OCI-LY3 (cell line): ENCODE measurements at regions not wholly inside any gene's neighbourhood (a gene's known extent, or its start where the extent isn't known, plus 50 kb on each side); places are given as distances from the start of the nearest gene placed in this dataset.

Experiments used
- H2AFZ ChIP-seq: fragments of 200-600, 300-600 bp; shearing (Covaris generic); 2 replicates; pipeline ENCODE4 v1.6.0; 2014; ENCODE audit warnings: antibody characterized with exemption, low read depth, low read length
- H3K27ac ChIP-seq: fragments of 200-600, 300-600 bp; sonication (generic); 2 replicates; pipeline ENCODE4 v1.5.1; 2014; ENCODE audit warnings: mild to moderate bottlenecking, low read length, moderate library complexity, mixed read lengths
- H3K27me3 ChIP-seq: fragments of 200-600, 300-600 bp; sonication (generic); 2 replicates; pipeline ENCODE4 v1.6.1; 2014; ENCODE audit warnings: low read depth, low read length, mixed read lengths
- H3K36me3 ChIP-seq: fragments of 200-600, 300-600 bp; sonication (generic); replicated peaks from 2 replicates; pipeline ENCODE3; 2014; ENCODE audit warnings: low read depth, low read length, mixed read lengths
- H3K4me1 ChIP-seq: fragments of 300-600, 200-600 bp; sonication (generic); 2 replicates; pipeline ENCODE4 v1.6.1; 2014; ENCODE audit warnings: low read length, mixed read lengths
- H3K4me2 ChIP-seq: fragments of 200-600, 300-600 bp; sonication (generic); 2 replicates; pipeline ENCODE4 v1.6.1; 2014; ENCODE audit warnings: low read length, mixed read lengths
- H3K4me3 ChIP-seq: fragments of 300-600, 200-600 bp; sonication (generic); 2 replicates; pipeline ENCODE4 v1.5.1; 2014; ENCODE audit warnings: antibody characterized with exemption, mild to moderate bottlenecking, low read length, moderate library complexity
- H3K79me2 ChIP-seq: fragments of 300-600, 200-600 bp; shearing (Covaris generic); 2 replicates; pipeline ENCODE4 v1.6.1; 2014; ENCODE audit warnings: mild to moderate bottlenecking, low read length, mixed read lengths
- H3K9ac ChIP-seq: fragments of 300-600, 200-600 bp; shearing (Covaris generic); 2 replicates; pipeline ENCODE4 v1.6.0; 2014; ENCODE audit warnings: mild to moderate bottlenecking, low read length, moderate library complexity
- H3K9me3 ChIP-seq: fragments of 200-600, 300-600 bp; shearing (Covaris generic); 2 replicates; pipeline ENCODE4 v1.6.1; 2014; ENCODE audit warnings: low read length, mixed read lengths; ENCODE audit not compliant: insufficient read depth
- H4K20me1 ChIP-seq: fragments of 200-600, 300-600 bp; sonication (generic); 2 replicates; pipeline ENCODE4 v1.6.1; 2016; ENCODE audit warnings: low read length, mixed read lengths; ENCODE audit not compliant: insufficient read depth
- CTCF ChIP-seq: fragments of 200-600, 300-600 bp; sonication (generic); IDR thresholded peaks from 2 replicates; pipeline ENCODE4 v1.5.1; 2014; ENCODE audit warnings: antibody characterized with exemption, low read length, low read depth
- EZH2phosphoT487 ChIP-seq: fragments of 200-600 bp; shearing (Covaris generic); IDR thresholded peaks from 2 replicates; pipeline ENCODE4 v1.6.1; 2018; ENCODE audit warnings: antibody characterized with exemption, mixed run types, low read depth

GRCh38 chr6:148222376-148222775 lies 120.3 kb upstream of the SASH1 start:
- Histone ChIP-seq H3K4me1 (no peaks in the 10 kb centered on the region), H3K4me3 (no peak overlapping the region), H3K4me2 (no peak overlapping the region), H3K36me3 (no peaks in the 10 kb centered on the region), H3K27me3 (no peaks in the 10 kb centered on the region; the same call in 1 of the 2 replicates), H3K9me3 (no peaks in the 10 kb centered on the region), H4K20me1 (no peaks in the 10 kb centered on the region), H3K79me2 (no peaks in the 10 kb centered on the region), H3K9ac (no peak overlapping the region), H3K27ac (no peak overlapping the region), H2AFZ (no peak overlapping the region)
- no peak for TF ChIP-seq EZH2phosphoT487
- no peak for TF ChIP-seq CTCF

- Histone ChIP-seq H3K27me3 (no peaks in the 10 kb centered on the region; the same call in 1 of the 2 replicates), H3K36me3 (no peaks in the 10 kb centered on the region), H2AFZ (no peak overlapping the region), H3K79me2 (no peaks in the 10 kb centered on the region), H4K20me1 (no peaks in the 10 kb centered on the region), H3K4me3 (no peak overlapping the region), H3K9ac (no peak overlapping the region), H3K9me3 (no peaks in the 10 kb centered on the region), H3K4me2 (no peak overlapping the region), H3K27ac (no peak overlapping the region), H3K4me1 (no peaks in the 10 kb centered on the region)
- TF ChIP-seq EZH2phosphoT487 (no peak), CTCF (no peak)
Measured at GRCh38 chr6:148222846-148223245, 119.8 kb upstream of the SASH1 start.

- Histone ChIP-seq H3K4me2 (no peak overlapping the region), H3K27ac (no peak overlapping the region), H3K27me3 (no peaks in the 10 kb centered on the region; the same call in 1 of the 2 replicates), H3K79me2 (no peaks in the 10 kb centered on the region), H3K9ac (no peak overlapping the region), H4K20me1 (no peaks in the 10 kb centered on the region), H3K4me1 (no peaks in the 10 kb centered on the region), H2AFZ (no peak overlapping the region), H3K9me3 (no peaks in the 10 kb centered on the region), H3K36me3 (no peaks in the 10 kb centered on the region), H3K4me3 (no peak overlapping the region)
- TF ChIP-seq CTCF (no peak), EZH2phosphoT487 (no peak)
Measured at GRCh38 chr6:148223424-148223842, 119.2 kb upstream of the SASH1 start.

GRCh38 chr6:148225871-148226270 lies 116.8 kb upstream of the SASH1 start:
- Histone ChIP-seq H3K79me2 (no peaks in the 10 kb centered on the region), H3K36me3 (no peaks in the 10 kb centered on the region), H4K20me1 (no peaks in the 10 kb centered on the region), H3K4me1 (no peaks in the 10 kb centered on the region), H3K4me3 (no peak overlapping the region), H2AFZ (no peak overlapping the region), H3K27ac (no peak overlapping the region), H3K4me2 (no peak overlapping the region), H3K9me3 (no peaks in the 10 kb centered on the region), H3K27me3 (no peaks in the 10 kb centered on the region; the same call in 1 of the 2 replicates), H3K9ac (no peak overlapping the region)
- no peak for TF ChIP-seq EZH2phosphoT487
- TF ChIP-seq CTCF = no peak
